PC-9 (cell line): ENCODE measurements at regions not wholly inside any gene's neighbourhood (a gene's known extent, or its start where the extent isn't known, plus 50 kb on each side); places are given as distances from the start of the nearest gene placed in this dataset.

Experiments
- EZH2 ChIP-seq: fragments of 200-600 bp; sonication (generic); IDR thresholded peaks from 2 replicates; pipeline ENCODE4 v1.8.0; 2017; ENCODE audit warnings: antibody characterized with exemption, low read depth
- TF ChIP-seq, protein P1 (sequence below): fragments of 200-600 bp; sonication (generic); conservative IDR thresholded peaks from 2 replicates; pipeline ENCODE4 v1.6.1; 2017; ENCODE audit warnings: mixed run types, antibody characterized with exemption, mild to moderate bottlenecking, moderate library complexity

- TF ChIP-seq, protein P1, sequence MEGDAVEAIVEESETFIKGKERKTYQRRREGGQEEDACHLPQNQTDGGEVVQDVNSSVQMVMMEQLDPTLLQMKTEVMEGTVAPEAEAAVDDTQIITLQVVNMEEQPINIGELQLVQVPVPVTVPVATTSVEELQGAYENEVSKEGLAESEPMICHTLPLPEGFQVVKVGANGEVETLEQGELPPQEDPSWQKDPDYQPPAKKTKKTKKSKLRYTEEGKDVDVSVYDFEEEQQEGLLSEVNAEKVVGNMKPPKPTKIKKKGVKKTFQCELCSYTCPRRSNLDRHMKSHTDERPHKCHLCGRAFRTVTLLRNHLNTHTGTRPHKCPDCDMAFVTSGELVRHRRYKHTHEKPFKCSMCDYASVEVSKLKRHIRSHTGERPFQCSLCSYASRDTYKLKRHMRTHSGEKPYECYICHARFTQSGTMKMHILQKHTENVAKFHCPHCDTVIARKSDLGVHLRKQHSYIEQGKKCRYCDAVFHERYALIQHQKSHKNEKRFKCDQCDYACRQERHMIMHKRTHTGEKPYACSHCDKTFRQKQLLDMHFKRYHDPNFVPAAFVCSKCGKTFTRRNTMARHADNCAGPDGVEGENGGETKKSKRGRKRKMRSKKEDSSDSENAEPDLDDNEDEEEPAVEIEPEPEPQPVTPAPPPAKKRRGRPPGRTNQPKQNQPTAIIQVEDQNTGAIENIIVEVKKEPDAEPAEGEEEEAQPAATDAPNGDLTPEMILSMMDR: no peak
- no peak for TF ChIP-seq EZH2
Measured at GRCh38 chr15:96037584-96037983, 292.9 kb upstream of the NR2F2 start.
